ENCODE measurements at regions not wholly inside any gene's neighbourhood (a gene's known extent, or its start where the extent isn't known, plus 50 kb on each side); places are given as distances from the start of the nearest gene placed in this dataset.
A peak's percentile ranks its signal among the peaks of the same experiment; 100 is the strongest.

DNA sequence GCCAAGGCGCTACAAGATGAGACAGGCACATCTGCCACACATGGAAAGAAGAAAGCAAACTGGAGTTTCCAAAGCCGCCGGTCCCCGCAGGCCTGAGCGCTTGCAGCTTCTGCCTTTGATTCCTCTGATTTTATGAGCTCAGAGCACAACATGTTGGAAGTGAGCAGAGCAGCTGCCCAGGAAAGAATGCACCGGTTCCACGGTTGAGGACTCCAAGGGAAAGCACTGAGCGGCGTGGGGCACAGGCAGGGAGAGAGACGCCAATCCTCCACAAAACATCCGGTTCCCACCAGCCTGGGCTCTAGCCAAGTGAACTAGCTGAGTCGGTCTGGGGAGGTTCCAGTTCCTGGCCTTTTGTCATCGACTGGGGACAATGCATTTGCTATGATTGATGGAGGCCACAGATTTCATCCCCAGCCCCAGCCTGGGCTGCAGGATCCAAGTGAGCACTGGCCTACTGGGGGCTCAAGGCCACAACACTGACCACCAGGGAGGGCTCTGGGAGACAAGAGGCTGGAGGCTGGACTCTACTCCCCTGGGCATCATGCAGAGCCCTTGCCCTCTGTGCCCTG lies 253.1 kb upstream of the IRF2BP2 start (continued):
- TF ChIP-seq JDP2 (CRISPR knock-in tag; IDR thresholded peaks at IDR 0.05; ENCODE audit: borderline replicate concordance) (no peak), POLR2AphosphoS5 (IDR thresholded peaks at IDR 0.05; ENCODE audit: low read depth, low read length) (no peak; the same call in 1 of the 2 replicates), SIX4 (CRISPR knock-in tag; IDR thresholded peaks at IDR 0.05) (no peak), RBFOX2 (IDR thresholded peaks at IDR 0.05; ENCODE audit: low read depth, low read length) (0 out of 2 replicates have a peak, but pooled peaks have one; percentile 39), WIZ (CRISPR knock-in tag; IDR thresholded peaks at IDR 0.05) (no peak), KLF6 (CRISPR knock-in tag; IDR thresholded peaks at IDR 0.05) (no peak), PCBP1 (IDR thresholded peaks at IDR 0.05; ENCODE audit: borderline replicate concordance, low read depth, low read length) (no peak), ZNF234 (CRISPR knock-in tag; conservative IDR thresholded peaks at IDR 0.05) (no peak), CHD2 (IDR thresholded peaks at IDR 0.05; ENCODE audit: low read depth, low read length) (no peak), ZFY (CRISPR knock-in tag; IDR thresholded peaks at IDR 0.05) (peak; percentile 45), NKX3-1 (CRISPR knock-in tag; IDR thresholded peaks at IDR 0.05) (peak; percentile 78; the same call in 1 of the 2 replicates), ZMYM4 (CRISPR knock-in tag; IDR thresholded peaks at IDR 0.05) (no peak), HMG20A (CRISPR knock-in tag; IDR thresholded peaks at IDR 0.05; ENCODE audit: borderline replicate concordance) (no peak), ATF7-NPFF (CRISPR knock-in tag; IDR thresholded peaks at IDR 0.05; ENCODE audit: low read depth) (no peak), ZNF3 (CRISPR knock-in tag; IDR thresholded peaks at IDR 0.05) (no peak), ATM (IDR thresholded peaks at IDR 0.05; ENCODE audit: borderline replicate concordance) (no peak), RBM39 (IDR thresholded peaks at IDR 0.05; ENCODE audit: low read depth, low read length, poor library complexity, severe bottlenecking) (no peak), RFX1 (IDR thresholded peaks at IDR 0.05) (no peak), MYNN (CRISPR knock-in tag; IDR thresholded peaks at IDR 0.05; ENCODE audit: low read depth) (no peak), FOSL1 (CRISPR knock-in tag; IDR thresholded peaks at IDR 0.05; ENCODE audit: borderline replicate concordance) (no peak), ZNF10 (CRISPR knock-in tag; IDR thresholded peaks at IDR 0.05; ENCODE audit: borderline replicate concordance, low read depth) (no peak), RFXANK (CRISPR knock-in tag; IDR thresholded peaks at IDR 0.05) (no peak)
- TF ChIP-seq, protein P1, sequence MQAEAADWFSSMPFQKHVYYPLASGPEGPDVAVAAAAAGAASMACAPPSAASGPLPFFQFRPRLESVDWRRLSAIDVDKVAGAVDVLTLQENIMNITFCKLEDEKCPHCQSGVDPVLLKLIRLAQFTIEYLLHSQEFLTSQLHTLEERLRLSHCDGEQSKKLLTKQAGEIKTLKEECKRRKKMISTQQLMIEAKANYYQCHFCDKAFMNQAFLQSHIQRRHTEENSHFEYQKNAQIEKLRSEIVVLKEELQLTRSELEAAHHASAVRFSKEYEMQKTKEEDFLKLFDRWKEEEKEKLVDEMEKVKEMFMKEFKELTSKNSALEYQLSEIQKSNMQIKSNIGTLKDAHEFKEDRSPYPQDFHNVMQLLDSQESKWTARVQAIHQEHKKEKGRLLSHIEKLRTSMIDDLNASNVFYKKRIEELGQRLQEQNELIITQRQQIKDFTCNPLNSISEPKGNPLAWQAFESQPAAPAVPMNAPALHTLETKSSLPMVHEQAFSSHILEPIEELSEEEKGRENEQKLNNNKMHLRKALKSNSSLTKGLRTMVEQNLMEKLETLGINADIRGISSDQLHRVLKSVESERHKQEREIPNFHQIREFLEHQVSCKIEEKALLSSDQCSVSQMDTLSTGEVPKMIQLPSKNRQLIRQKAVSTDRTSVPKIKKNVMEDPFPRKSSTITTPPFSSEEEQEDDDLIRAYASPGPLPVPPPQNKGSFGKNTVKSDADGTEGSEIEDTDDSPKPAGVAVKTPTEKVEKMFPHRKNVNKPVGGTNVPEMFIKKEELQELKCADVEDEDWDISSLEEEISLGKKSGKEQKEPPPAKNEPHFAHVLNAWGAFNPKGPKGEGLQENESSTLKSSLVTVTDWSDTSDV (CRISPR knock-in tag; IDR thresholded peaks at IDR 0.05) = no peak
- TF ChIP-seq, protein P2, sequence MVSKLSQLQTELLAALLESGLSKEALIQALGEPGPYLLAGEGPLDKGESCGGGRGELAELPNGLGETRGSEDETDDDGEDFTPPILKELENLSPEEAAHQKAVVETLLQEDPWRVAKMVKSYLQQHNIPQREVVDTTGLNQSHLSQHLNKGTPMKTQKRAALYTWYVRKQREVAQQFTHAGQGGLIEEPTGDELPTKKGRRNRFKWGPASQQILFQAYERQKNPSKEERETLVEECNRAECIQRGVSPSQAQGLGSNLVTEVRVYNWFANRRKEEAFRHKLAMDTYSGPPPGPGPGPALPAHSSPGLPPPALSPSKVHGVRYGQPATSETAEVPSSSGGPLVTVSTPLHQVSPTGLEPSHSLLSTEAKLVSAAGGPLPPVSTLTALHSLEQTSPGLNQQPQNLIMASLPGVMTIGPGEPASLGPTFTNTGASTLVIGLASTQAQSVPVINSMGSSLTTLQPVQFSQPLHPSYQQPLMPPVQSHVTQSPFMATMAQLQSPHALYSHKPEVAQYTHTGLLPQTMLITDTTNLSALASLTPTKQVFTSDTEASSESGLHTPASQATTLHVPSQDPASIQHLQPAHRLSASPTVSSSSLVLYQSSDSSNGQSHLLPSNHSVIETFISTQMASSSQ (IDR thresholded peaks at IDR 0.05; ENCODE audit: low read depth) = no peak
- TF ChIP-seq, protein P2 (CRISPR knock-in tag; IDR thresholded peaks at IDR 0.05; ENCODE audit: borderline replicate concordance) = peak; percentile 40; the same call in 1 of the 2 replicates
- TF ChIP-seq, protein P3, sequence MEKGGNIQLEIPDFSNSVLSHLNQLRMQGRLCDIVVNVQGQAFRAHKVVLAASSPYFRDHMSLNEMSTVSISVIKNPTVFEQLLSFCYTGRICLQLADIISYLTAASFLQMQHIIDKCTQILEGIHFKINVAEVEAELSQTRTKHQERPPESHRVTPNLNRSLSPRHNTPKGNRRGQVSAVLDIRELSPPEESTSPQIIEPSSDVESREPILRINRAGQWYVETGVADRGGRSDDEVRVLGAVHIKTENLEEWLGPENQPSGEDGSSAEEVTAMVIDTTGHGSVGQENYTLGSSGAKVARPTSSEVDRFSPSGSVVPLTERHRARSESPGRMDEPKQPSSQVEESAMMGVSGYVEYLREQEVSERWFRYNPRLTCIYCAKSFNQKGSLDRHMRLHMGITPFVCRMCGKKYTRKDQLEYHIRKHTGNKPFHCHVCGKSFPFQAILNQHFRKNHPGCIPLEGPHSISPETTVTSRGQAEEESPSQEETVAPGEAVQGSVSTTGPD (CRISPR knock-in tag; IDR thresholded peaks at IDR 0.05) = no peak
